ENCODE measurements at regions not wholly inside any gene's neighbourhood (a gene's known extent, or its start where the extent isn't known, plus 50 kb on each side); places are given as distances from the start of the nearest gene placed in this dataset.

DNA sequence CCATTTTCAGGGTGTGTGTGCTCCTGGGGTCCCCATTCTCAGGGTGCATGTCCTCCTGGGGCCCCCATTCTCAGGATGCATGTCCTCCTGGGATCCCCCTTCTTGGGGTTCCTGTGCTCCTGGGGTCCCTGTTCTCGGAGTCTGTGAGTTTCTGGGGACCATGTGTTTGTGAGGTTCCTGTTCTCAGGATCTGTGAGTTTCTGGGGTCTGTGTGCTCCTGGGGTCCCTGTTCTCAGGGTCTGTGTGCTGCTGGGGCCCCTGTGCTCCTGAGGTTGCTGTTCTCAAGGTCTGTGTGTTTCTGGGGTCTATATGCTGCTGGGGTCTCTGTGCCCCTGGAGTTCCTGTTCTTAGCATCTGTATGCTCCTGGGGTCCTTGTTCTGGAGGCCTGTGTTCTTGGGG lies 425.5 kb downstream of the GLRX3 start:
- intact Hi-C loops (cut with micrococcal nuclease) = no loop called here
- DNase-seq (no peak), ATAC-seq (no peak)
- Histone ChIP-seq H3K4me1 (ENCODE audit: insufficient read depth, low read length) (no peaks in the 10 kb centered on the region), H2AFZ (ENCODE audit: low read length) (no peak overlapping the region), H3K36me3 (ENCODE audit: low read depth, low read length) (no peaks in the 10 kb centered on the region), H3K9me2 (replicated peaks; ENCODE audit: low read length) (no peaks in the 10 kb centered on the region), H3F3A (ENCODE audit: low read length, unreplicated experiment) (no peaks in the 10 kb centered on the region), H3K4me2 (ENCODE audit: low read length) (no peak overlapping the region), H3K9me3 (ENCODE audit: low read length) (no peaks in the 10 kb centered on the region), H3K27me3 (ENCODE audit: low read length) (no peaks in the 10 kb centered on the region), H3K79me2 (ENCODE audit: low read length) (no peaks in the 10 kb centered on the region), H3K4me3 (ENCODE audit: low read length) (no peak overlapping the region), H4K20me1 (ENCODE audit: low read length) (no peaks in the 10 kb centered on the region), H3K27ac (ENCODE audit: low read length) (no peak overlapping the region), H3K9ac (ENCODE audit: low read length) (no peak overlapping the region)
- TF ChIP-seq EZH2phosphoT487 (IDR thresholded peaks at IDR 0.05; ENCODE audit: borderline replicate concordance, low read length) = no peak
- TF ChIP-seq, protein P1, sequence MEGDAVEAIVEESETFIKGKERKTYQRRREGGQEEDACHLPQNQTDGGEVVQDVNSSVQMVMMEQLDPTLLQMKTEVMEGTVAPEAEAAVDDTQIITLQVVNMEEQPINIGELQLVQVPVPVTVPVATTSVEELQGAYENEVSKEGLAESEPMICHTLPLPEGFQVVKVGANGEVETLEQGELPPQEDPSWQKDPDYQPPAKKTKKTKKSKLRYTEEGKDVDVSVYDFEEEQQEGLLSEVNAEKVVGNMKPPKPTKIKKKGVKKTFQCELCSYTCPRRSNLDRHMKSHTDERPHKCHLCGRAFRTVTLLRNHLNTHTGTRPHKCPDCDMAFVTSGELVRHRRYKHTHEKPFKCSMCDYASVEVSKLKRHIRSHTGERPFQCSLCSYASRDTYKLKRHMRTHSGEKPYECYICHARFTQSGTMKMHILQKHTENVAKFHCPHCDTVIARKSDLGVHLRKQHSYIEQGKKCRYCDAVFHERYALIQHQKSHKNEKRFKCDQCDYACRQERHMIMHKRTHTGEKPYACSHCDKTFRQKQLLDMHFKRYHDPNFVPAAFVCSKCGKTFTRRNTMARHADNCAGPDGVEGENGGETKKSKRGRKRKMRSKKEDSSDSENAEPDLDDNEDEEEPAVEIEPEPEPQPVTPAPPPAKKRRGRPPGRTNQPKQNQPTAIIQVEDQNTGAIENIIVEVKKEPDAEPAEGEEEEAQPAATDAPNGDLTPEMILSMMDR (conservative IDR thresholded peaks at IDR 0.05; ENCODE audit: low read depth, low read length) = no peak
- TF ChIP-seq EZH2 (IDR thresholded peaks at IDR 0.05; ENCODE audit: low read length, unreplicated experiment) = no peak
- ChIA-PET POLR2A (ENCODE audit: unreplicated experiment) (no interaction called here), CTCF (no interaction called here)
- BruUV-seq (replicated peaks) = no TSS peak

DNA sequence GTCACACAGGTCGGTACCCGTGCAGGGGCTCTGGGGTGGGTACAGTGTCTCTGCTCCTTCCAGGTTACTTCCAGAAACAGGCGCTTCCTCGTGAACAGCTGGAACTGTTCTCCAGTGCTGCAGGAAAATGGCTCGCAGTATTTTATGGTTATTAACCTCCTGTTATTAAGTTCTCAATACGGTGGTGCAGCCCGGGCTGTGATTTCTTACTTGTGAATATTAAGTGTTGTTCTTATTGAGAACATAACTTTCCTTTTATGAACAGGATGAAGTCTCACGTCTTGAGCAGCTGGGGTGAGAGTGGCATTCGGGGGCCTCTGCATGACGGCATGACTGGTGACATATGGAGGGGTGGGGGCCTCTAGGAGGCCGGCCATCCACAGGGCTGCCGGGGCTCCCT lies 430.8 kb downstream of the GLRX3 start:
- POLR2A ChIA-PET (ENCODE audit: unreplicated experiment) = no interaction called here
- no peaks in the 10 kb centered on the region for H3K36me3 ChIP-seq (ENCODE audit: low read depth, low read length)
- no peaks in the 10 kb centered on the region for H3K79me2 ChIP-seq (ENCODE audit: low read length)
- no peak overlapping the region for H2AFZ ChIP-seq (ENCODE audit: low read length)
- no peaks in the 10 kb centered on the region for H3F3A ChIP-seq (ENCODE audit: low read length, unreplicated experiment)
- no peak overlapping the region for H3K4me3 ChIP-seq (ENCODE audit: low read length)
- TF ChIP-seq, protein P1 (conservative IDR thresholded peaks at IDR 0.05; ENCODE audit: low read depth, low read length) = no peak
- TF ChIP-seq EZH2phosphoT487 (IDR thresholded peaks at IDR 0.05; ENCODE audit: borderline replicate concordance, low read length) (no peak), EZH2 (IDR thresholded peaks at IDR 0.05; ENCODE audit: low read length, unreplicated experiment) (no peak)
- CTCF ChIA-PET = no interaction called here
- no peaks in the 10 kb centered on the region for H4K20me1 ChIP-seq (ENCODE audit: low read length)
- no peak overlapping the region for H3K27ac ChIP-seq (ENCODE audit: low read length)
- H3K9me3 ChIP-seq (ENCODE audit: low read length) = no peaks in the 10 kb centered on the region
- intact Hi-C loops (cut with micrococcal nuclease) = no loop called here
- no peaks in the 10 kb centered on the region for H3K9me2 ChIP-seq (replicated peaks; ENCODE audit: low read length)
- no TSS peak for BruUV-seq (replicated peaks)
- no peaks in the 10 kb centered on the region for H3K27me3 ChIP-seq (ENCODE audit: low read length)
- no peak overlapping the region for H3K9ac ChIP-seq (ENCODE audit: low read length)
- DNase-seq (no peak), ATAC-seq (no peak)
- H3K4me2 ChIP-seq (ENCODE audit: low read length) = no peak overlapping the region
- H3K4me1 ChIP-seq (ENCODE audit: insufficient read depth, low read length) = no peaks in the 10 kb centered on the region

DNA sequence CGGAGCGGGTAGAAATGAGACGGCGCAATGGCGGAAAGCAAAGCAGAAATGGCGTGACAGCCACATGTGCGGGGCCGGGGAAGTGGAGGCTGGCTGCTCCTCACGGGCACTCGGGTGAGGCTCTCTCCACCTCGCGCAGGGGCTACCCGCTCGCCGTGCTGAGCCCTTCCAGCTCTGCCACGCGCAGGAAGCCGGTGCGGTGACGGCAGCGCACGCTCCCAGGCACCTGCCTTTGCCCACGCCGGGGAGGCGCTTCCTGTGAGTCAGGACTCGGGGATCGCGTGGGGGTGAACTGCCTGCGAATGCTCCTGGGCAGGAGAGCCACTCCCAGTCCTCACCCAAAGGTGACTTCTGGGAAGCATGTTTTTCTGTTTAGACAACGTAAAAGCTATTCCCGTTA lies 431.2 kb downstream of the GLRX3 start:
- Histone ChIP-seq H3F3A (ENCODE audit: low read length, unreplicated experiment) (no peaks in the 10 kb centered on the region), H3K4me2 (ENCODE audit: low read length) (no peak overlapping the region), H3K9ac (ENCODE audit: low read length) (no peak overlapping the region), H3K4me3 (ENCODE audit: low read length) (no peak overlapping the region), H3K27ac (ENCODE audit: low read length) (no peak overlapping the region), H3K27me3 (ENCODE audit: low read length) (no peaks in the 10 kb centered on the region), H4K20me1 (ENCODE audit: low read length) (no peaks in the 10 kb centered on the region), H3K9me2 (replicated peaks; ENCODE audit: low read length) (no peaks in the 10 kb centered on the region), H2AFZ (ENCODE audit: low read length) (no peak overlapping the region), H3K9me3 (ENCODE audit: low read length) (no peaks in the 10 kb centered on the region), H3K4me1 (ENCODE audit: insufficient read depth, low read length) (no peaks in the 10 kb centered on the region), H3K36me3 (ENCODE audit: low read depth, low read length) (no peaks in the 10 kb centered on the region), H3K79me2 (ENCODE audit: low read length) (no peaks in the 10 kb centered on the region)
- ATAC-seq = no peak
- TF ChIP-seq, protein P1 (conservative IDR thresholded peaks at IDR 0.05; ENCODE audit: low read depth, low read length) = no peak
- TF ChIP-seq EZH2phosphoT487 (IDR thresholded peaks at IDR 0.05; ENCODE audit: borderline replicate concordance, low read length) (no peak), EZH2 (IDR thresholded peaks at IDR 0.05; ENCODE audit: low read length, unreplicated experiment) (no peak)
- POLR2A ChIA-PET (ENCODE audit: unreplicated experiment) = no interaction called here
- BruUV-seq (replicated peaks) = no TSS peak
- no peak for DNase-seq
- CTCF ChIA-PET = no interaction called here
- intact Hi-C loops (cut with micrococcal nuclease) = no loop called here
